ENCODE measurements at regions not wholly inside any gene's neighbourhood (a gene's known extent, or its start where the extent isn't known, plus 50 kb on each side); places are given as distances from the start of the nearest gene placed in this dataset.

- Histone ChIP-seq H3K36me3 (no peaks in the 10 kb centered on the region), H3K27me3 (no peaks in the 10 kb centered on the region), H3K27ac (no peak overlapping the region)
Observed at GRCh38 chr4:189785257-189785656, 155.4 kb upstream of the FRG1 start.

DNA sequence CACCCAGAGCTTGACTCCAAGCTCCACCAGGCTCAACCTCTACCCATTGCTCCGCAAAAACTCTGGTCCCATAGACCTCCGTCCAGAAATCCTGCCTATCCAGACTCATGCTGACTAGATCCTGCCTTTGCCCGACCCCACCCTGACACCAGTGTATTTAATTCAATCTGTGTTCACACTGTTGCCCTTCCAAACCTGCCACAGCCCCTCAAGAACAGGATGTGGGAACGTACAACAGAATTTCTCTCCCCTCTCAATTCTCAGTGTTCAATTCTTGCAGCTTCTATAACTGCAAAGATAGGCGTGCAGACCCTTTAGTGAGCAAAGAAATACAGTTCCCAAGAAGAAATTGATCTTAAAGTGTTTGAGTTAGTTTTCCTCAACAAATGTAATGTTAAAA is 154.2 kb upstream of the FRG1 start:
- Histone ChIP-seq H3K4me3 (ENCODE audit: low read depth in 1 of 2, low read length in 1 of 2) (no peak overlapping the region), H3K27ac (no peak overlapping the region), H3K27me3 (no peaks in the 10 kb centered on the region), H3K9me3 (no peaks in the 10 kb centered on the region), H3K36me3 (no peaks in the 10 kb centered on the region), H3K4me1 (ENCODE audit: control insufficient read depth in 1 of 2, insufficient read depth in 1 of 2, low read depth in 1 of 2, low read length in 1 of 2) (no peaks in the 10 kb centered on the region)
- TF ChIP-seq, protein P1, sequence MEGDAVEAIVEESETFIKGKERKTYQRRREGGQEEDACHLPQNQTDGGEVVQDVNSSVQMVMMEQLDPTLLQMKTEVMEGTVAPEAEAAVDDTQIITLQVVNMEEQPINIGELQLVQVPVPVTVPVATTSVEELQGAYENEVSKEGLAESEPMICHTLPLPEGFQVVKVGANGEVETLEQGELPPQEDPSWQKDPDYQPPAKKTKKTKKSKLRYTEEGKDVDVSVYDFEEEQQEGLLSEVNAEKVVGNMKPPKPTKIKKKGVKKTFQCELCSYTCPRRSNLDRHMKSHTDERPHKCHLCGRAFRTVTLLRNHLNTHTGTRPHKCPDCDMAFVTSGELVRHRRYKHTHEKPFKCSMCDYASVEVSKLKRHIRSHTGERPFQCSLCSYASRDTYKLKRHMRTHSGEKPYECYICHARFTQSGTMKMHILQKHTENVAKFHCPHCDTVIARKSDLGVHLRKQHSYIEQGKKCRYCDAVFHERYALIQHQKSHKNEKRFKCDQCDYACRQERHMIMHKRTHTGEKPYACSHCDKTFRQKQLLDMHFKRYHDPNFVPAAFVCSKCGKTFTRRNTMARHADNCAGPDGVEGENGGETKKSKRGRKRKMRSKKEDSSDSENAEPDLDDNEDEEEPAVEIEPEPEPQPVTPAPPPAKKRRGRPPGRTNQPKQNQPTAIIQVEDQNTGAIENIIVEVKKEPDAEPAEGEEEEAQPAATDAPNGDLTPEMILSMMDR (IDR thresholded peaks at IDR 0.05), result no peak

More at GRCh38 chr4:189785257-189785656, 155.4 kb upstream of the FRG1 start:
- TF ChIP-seq, protein P1 (IDR thresholded peaks at IDR 0.05), result no peak
- Histone ChIP-seq H3K4me3 (ENCODE audit: low read depth in 1 of 2, low read length in 1 of 2) (no peak overlapping the region), H3K9me3 (no peaks in the 10 kb centered on the region), H3K4me1 (ENCODE audit: control insufficient read depth in 1 of 2, insufficient read depth in 1 of 2, low read depth in 1 of 2, low read length in 1 of 2) (no peaks in the 10 kb centered on the region)

DNA sequence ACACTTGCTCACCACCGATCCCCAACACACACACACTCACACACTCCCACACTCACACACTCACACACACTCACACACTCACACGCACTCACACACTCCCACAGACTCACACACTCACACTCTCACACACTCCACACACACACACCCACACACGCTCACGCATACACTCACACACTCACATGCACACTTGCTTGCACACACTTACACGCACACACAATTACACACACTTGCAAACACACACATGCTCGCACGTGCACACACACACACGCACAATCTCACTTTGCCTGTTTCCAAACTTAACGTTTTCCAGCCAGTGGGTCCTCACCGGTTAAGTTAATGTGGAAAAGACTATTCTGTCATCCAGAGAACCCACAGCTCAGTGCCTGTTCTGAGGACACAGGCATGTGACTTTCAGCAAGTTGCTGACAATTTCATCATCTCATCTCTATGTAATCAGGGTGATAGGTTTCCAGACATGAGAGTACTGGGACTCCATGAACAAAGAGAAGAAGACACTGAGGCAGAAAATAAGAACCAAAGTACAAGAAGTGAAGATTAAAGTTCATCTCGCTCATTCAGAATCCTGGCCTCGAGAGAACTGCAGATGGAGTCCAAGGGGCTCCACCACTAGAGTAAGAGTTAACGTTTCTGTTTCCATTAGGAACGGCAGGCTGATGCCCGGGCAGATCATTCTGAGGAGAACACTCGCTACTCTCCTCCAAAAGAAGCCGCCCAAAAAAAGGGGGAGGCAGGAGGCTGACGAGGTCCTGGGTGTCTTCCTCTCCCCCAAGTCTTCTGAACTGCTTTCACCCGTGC is 153.2 kb upstream of the FRG1 start:
- H3K27me3 ChIP-seq, result no peaks in the 10 kb centered on the region
- H3K4me3 ChIP-seq (ENCODE audit: low read depth in 1 of 2, low read length in 1 of 2), result no peak overlapping the region
- no peaks in the 10 kb centered on the region for H3K4me1 ChIP-seq (ENCODE audit: control insufficient read depth in 1 of 2, insufficient read depth in 1 of 2, low read depth in 1 of 2, low read length in 1 of 2)
- H3K27ac ChIP-seq, result no peak overlapping the region
- H3K9me3 ChIP-seq, result no peaks in the 10 kb centered on the region
- no peaks in the 10 kb centered on the region for H3K36me3 ChIP-seq
- TF ChIP-seq, protein P1 (IDR thresholded peaks at IDR 0.05), result no peak

DNA sequence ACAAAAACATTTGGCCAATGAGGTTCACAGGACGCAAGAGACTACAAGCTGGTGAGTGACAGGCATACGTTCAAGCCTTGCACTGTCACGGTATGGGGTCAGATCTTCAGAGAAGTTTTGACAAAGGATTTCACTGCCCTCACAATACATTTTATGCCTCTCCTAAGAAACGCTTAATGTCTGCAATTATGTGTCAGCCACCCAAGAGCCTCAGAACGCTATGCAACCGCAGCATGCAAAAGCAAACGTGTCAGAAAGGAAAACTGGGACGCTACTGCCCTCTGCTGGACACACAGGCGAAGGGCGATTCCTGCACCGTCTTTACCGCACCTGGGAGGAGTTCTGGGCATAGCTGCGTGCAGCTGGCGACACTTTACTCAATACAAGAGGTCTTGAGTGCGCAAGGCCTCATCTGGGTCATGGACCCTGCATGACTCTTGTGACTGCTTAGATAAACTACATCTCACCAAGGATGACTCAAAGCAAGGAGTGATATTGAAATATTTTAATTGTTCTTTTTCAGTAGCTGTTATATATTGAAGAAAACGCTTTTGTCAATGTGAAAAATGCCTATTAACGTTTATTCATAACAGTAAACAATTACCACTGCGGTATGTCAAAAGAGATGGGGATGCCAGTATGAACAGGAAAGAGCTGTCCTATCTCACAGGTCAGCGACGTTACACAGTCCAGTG is 147.6 kb upstream of the FRG1 start:
- Histone ChIP-seq H3K27me3 (no peaks in the 10 kb centered on the region), H3K27ac (no peak overlapping the region), H3K9me3 (no peaks in the 10 kb centered on the region), H3K36me3 (no peaks in the 10 kb centered on the region), H3K4me1 (ENCODE audit: control insufficient read depth in 1 of 2, insufficient read depth in 1 of 2, low read depth in 1 of 2, low read length in 1 of 2) (peaks cover 5 to 7% of the 10 kb centered on the region in 2 experiments), H3K4me3 (ENCODE audit: low read depth in 1 of 2, low read length in 1 of 2) (peak overlapping the region in 1 of 2 experiments; percentile 1)
- TF ChIP-seq, protein P1 (IDR thresholded peaks at IDR 0.05), result peak; percentile 96

DNA sequence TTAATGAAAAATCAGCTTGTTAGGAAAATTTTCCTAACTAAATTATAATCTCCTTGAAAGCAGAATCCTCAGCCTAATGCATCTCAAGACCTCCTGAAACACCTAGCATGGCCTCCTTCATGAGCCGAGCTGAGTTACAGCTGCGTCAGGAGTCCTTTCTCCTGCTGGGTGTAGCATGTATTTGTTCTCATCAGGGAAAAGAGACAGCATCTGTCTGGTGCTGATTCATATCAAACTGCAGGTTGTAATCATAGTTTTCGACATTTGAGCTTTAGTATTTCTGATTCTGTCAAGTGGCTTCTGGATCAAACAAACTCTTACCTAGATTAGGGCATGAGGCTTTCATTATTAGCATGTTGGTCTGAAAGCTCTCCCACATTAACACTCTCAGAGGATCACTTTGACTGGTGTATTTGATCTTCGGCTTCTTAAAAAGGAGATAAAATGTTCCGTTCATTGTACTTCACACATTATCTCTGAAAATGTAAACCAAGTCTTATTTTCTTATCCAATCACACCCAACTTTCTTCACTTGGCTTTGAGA is 140.1 kb upstream of the FRG1 start:
- Histone ChIP-seq H3K27ac (no peak overlapping the region), H3K36me3 (no peaks in the 10 kb centered on the region), H3K9me3 (no peaks in the 10 kb centered on the region), H3K4me1 (ENCODE audit: control insufficient read depth in 1 of 2, insufficient read depth in 1 of 2, low read depth in 1 of 2, low read length in 1 of 2) (no peaks in the 10 kb centered on the region), H3K27me3 (no peaks in the 10 kb centered on the region), H3K4me3 (ENCODE audit: low read depth in 1 of 2, low read length in 1 of 2) (no peak overlapping the region)
- TF ChIP-seq, protein P1 (IDR thresholded peaks at IDR 0.05), result no peak

Data from neutrophil (primary cell).